B cell (primary cell): ENCODE measurements at regions not wholly inside any gene's neighbourhood (a gene's known extent, or its start where the extent isn't known, plus 50 kb on each side); places are given as distances from the start of the nearest gene placed in this dataset.

Experiments used
- ATAC-seq: fragments of 200-7000 bp; cut with Tn5 transposase; one replicate; pipeline ENCODE4 v1.10.0; 2021; ENCODE audit warnings: low read depth, mild to moderate bottlenecking, moderate number of reproducible peaks, moderate library complexity
- CTCF ChIA-PET: fragments of 350-600 bp; sonication (Branson Sonifier 250); formaldehyde crosslinking; loops from one replicate; lab custom pipeline; 2021; ENCODE audit warnings: antibody characterized with exemption, inconsistent platforms; lab: Charles Lee
- POLR2A ChIA-PET: fragments of 350-600 bp; sonication (Branson Sonifier 250); formaldehyde crosslinking; loops from one replicate; lab custom pipeline; 2021; ENCODE audit warnings: antibody characterized with exemption; lab: Charles Lee
- DNase-seq: peaks from one replicate; pipeline ENCODE4 v3.0.0; 2013
- H2AFZ ChIP-seq: 2 replicates; pipeline ENCODE4 v1.6.1; 2012; ENCODE audit warnings: mild to moderate bottlenecking, low read depth, low read length; ENCODE audit not compliant: insufficient read depth, poor library complexity, severe bottlenecking
- H3K27ac ChIP-seq, 2 donors: 1 replicate in 1 of 2; 2 replicates in 1 of 2; pipeline ENCODE4 v1.5.1; 2012 to 2013; ENCODE audit warnings: low read length in 2 of 2, mild to moderate bottlenecking in 2 of 2, moderate library complexity in 1 of 2
- H3K27me3 ChIP-seq, 4 experiments: fragments of 200-600 bp in 1 of 4; sonication (generic) in 1 of 4; replicated peaks in 1 of 4; 1 replicate in 2 of 4; 2 replicates in 2 of 4; pipeline versions ENCODE4 v1.6.1 to v1.7.0; 2013 to 2016; ENCODE audit warnings: low read length in 3 of 4, mild to moderate bottlenecking in 2 of 4, mixed read lengths in 1 of 4, moderate library complexity in 1 of 4; ENCODE audit not compliant: insufficient read depth in 4 of 4, control insufficient read depth in 3 of 4; ENCODE audit errors: control extremely low read depth in 1 of 4
- H3K36me3 ChIP-seq, 2 experiments: replicated peaks in 1 of 2; 1 replicate in 1 of 2; 2 replicates in 1 of 2; pipeline versions ENCODE4 v1.6.1 to v1.7.1; 2013; ENCODE audit warnings: low read length in 1 of 2; ENCODE audit not compliant: insufficient read depth in 2 of 2, control insufficient read depth in 1 of 2; ENCODE audit errors: control extremely low read depth in 1 of 2, extremely low read depth in 1 of 2
- H3K4me1 ChIP-seq, 2 donors: fragments of 200-600 bp in 1 of 2; sonication (generic) in 1 of 2; 1 replicate in 1 of 2; 2 replicates in 1 of 2; pipeline versions ENCODE4 v1.5.1 to v1.6.1; 2013 to 2017; ENCODE audit warnings: low read length in 2 of 2; ENCODE audit not compliant: control insufficient read depth in 2 of 2, insufficient read depth in 2 of 2
- H3K4me2 ChIP-seq: replicated peaks from 2 replicates; pipeline ENCODE3; 2012; ENCODE audit warnings: mild to moderate bottlenecking, low read depth, low read length; ENCODE audit not compliant: poor library complexity, severe bottlenecking
- H3K4me3 ChIP-seq, 5 experiments: fragments of 200-600 bp in 1 of 5; sonication (generic) in 1 of 5; 1 replicate in 3 of 5; 2 replicates in 2 of 5; pipeline versions ENCODE4 v1.5.1 to v1.7.0; 2011 to 2016; ENCODE audit warnings: low read length in 4 of 5, mild to moderate bottlenecking in 4 of 5, low read depth in 2 of 5, control low read depth in 1 of 5, moderate library complexity in 1 of 5; ENCODE audit not compliant: insufficient read depth in 1 of 5; ENCODE audit errors: control extremely low read depth in 1 of 5, extremely low read depth in 1 of 5
- H3K79me2 ChIP-seq: fragments of 200-600 bp; sonication (generic); one replicate; pipeline ENCODE4 v1.6.0; 2016; ENCODE audit warnings: low read length; ENCODE audit not compliant: control insufficient read depth, insufficient read depth
- H3K9ac ChIP-seq: fragments of 200-600 bp; sonication (generic); 2 replicates; pipeline ENCODE4 v1.6.1; 2017; ENCODE audit warnings: mild to moderate bottlenecking, low read length, moderate library complexity
- H3K9me3 ChIP-seq, 3 donors: one replicate each; pipeline versions ENCODE4 v1.6.1 to v1.7.1; 2013; ENCODE audit warnings: low read length in 2 of 3; ENCODE audit not compliant: control insufficient read depth in 2 of 3, insufficient read depth in 1 of 3; ENCODE audit errors: control extremely low read depth in 1 of 3
- H4K20me1 ChIP-seq: 2 replicates; pipeline ENCODE4 v1.6.0; 2012; ENCODE audit warnings: mild to moderate bottlenecking, low read length; ENCODE audit not compliant: insufficient read depth, control insufficient read depth, poor library complexity, severe bottlenecking
- H3K27ac Mint-ChIP-seq: one replicate; pipeline ENCODE4 v1.8.0; 2021; ENCODE audit warnings: mixed read lengths
- H3K27me3 Mint-ChIP-seq: one replicate; pipeline ENCODE4 v1.8.0; 2021; ENCODE audit warnings: mixed read lengths
- H3K4me1 Mint-ChIP-seq: one replicate; pipeline ENCODE4 v1.8.0; 2021; ENCODE audit warnings: mixed read lengths
- H3K4me3 Mint-ChIP-seq: one replicate; pipeline ENCODE4 v1.8.0; 2021; ENCODE audit warnings: mixed read lengths
- H3K9me3 Mint-ChIP-seq: one replicate; pipeline ENCODE4 v1.8.0; 2022; ENCODE audit warnings: mixed read lengths; ENCODE audit not compliant: insufficient read depth
- CTCF ChIP-seq: fragments of 200-600 bp; IDR thresholded peaks from one replicate; pipeline ENCODE4 v1.8.0; 2022; ENCODE audit warnings: antibody characterized with exemption, mild to moderate bottlenecking
- EZH2 ChIP-seq: IDR thresholded peaks from 2 replicates; pipeline ENCODE4 v1.6.1; 2012; ENCODE audit warnings: borderline replicate concordance, low read depth, mild to moderate bottlenecking, moderate library complexity, low read length; ENCODE audit not compliant: insufficient read depth, poor library complexity, severe bottlenecking
- WGBS: methylation state at CpG from one replicate; pipeline ENCODE4 v1.1.5; 2013; ENCODE audit warnings: missing lambda C conversion rate; ENCODE audit not compliant: insufficient coverage; 5-methylcytosine and 5-hydroxymethylcytosine counted together
- intact Hi-C: fragments of 100-400 bp; cut with micrococcal nuclease; formaldehyde crosslinking; loops from one replicate; pipeline ENCODE4 v1.10.0; 2022

GRCh38 chr14:38045461-38045860, 162.2 kb upstream of the SSTR1 start:
- Histone ChIP-seq H3K79me2 (no peaks in the 10 kb centered on the region), H2AFZ (no peak overlapping the region), H3K27me3 (no peaks in the 10 kb centered on the region), H3K9ac (no peak overlapping the region), H3K4me2 (no peak overlapping the region), H3K36me3 (no peaks in the 10 kb centered on the region), H4K20me1 (no peaks in the 10 kb centered on the region), H3K4me3 (no peak overlapping the region), H3K4me1 (no peaks in the 10 kb centered on the region), H3K9me3 (peaks cover 0 to 1% (median 0%) of the 10 kb centered on the region in 3 donors), H3K27ac (no peak overlapping the region)
- 80% methylated on average over 1 of the region's 2 CpGs for WGBS
- ATAC-seq: no peak
- POLR2A ChIA-PET: no interaction called here
- Mint-ChIP-seq H3K9me3 (peaks cover 5% of the 10 kb centered on the region), H3K27ac (no peak overlapping the region), H3K4me3 (no peak overlapping the region), H3K27me3 (no peaks in the 10 kb centered on the region), H3K4me1 (no peaks in the 10 kb centered on the region)
- no peak for TF ChIP-seq CTCF
- TF ChIP-seq EZH2: no peak
- intact Hi-C loops: no loop called here
- CTCF ChIA-PET: no interaction called here
- DNase-seq: no peak

GRCh38 chr14:38046160-38046559, 161.5 kb upstream of the SSTR1 start:
- H3K27ac ChIP-seq: no peak overlapping the region
- H3K27me3 ChIP-seq: no peaks in the 10 kb centered on the region
- no peak overlapping the region for H3K4me3 Mint-ChIP-seq
- no peaks in the 10 kb centered on the region for H3K79me2 ChIP-seq
- intact Hi-C loops: no loop called here
- H3K27me3 Mint-ChIP-seq: no peaks in the 10 kb centered on the region
- peaks cover 0 to 1% (median 0%) of the 10 kb centered on the region in 3 donors for H3K9me3 ChIP-seq
- no peak overlapping the region for H2AFZ ChIP-seq
- no peaks in the 10 kb centered on the region for H3K4me1 ChIP-seq
- POLR2A ChIA-PET: no interaction called here
- ATAC-seq: no peak
- no CpG with 5 or more reads among the region's 2 CpGs for WGBS
- no peaks in the 10 kb centered on the region for H3K36me3 ChIP-seq
- H3K4me2 ChIP-seq: no peak overlapping the region
- TF ChIP-seq CTCF (no peak), EZH2 (no peak)
- no peak overlapping the region for H3K4me3 ChIP-seq
- no peak overlapping the region for H3K27ac Mint-ChIP-seq
- no peak for DNase-seq
- CTCF ChIA-PET: no interaction called here
- no peak overlapping the region for H3K9ac ChIP-seq
- peaks cover 5% of the 10 kb centered on the region for H3K9me3 Mint-ChIP-seq
- H3K4me1 Mint-ChIP-seq: no peaks in the 10 kb centered on the region
- H4K20me1 ChIP-seq: no peaks in the 10 kb centered on the region
